H1 (cell line): ENCODE measurements at regions not wholly inside any gene's neighbourhood (a gene's known extent, or its start where the extent isn't known, plus 50 kb on each side); places are given as distances from the start of the nearest gene placed in this dataset.

Experiments
- CTCF ChIA-PET: fragments of 300-600 bp; sonication (Branson Sonifier 250); formaldehyde crosslinking; loops from one replicate; lab custom pipeline; 2021; ENCODE audit not compliant: partially characterized antibody; lab: Charles Lee
- POLR2A ChIA-PET: fragments of 300-600 bp; sonication (Branson Sonifier 250); formaldehyde crosslinking; loops from one replicate; lab custom pipeline; 2021; ENCODE audit warnings: inconsistent platforms; ENCODE audit not compliant: partially characterized antibody; lab: Charles Lee
- DNase-seq, 2 experiments: peaks; one replicate each; pipeline versions ENCODE4 v3.0.0 to v3.0.0-alpha.2; 2010 to 2022; ENCODE audit warnings: low spot score in 2 of 2, low read depth in 1 of 2, mixed read lengths in 1 of 2
- FAIRE-seq: peaks from 2 replicates; lab custom pipeline; 2011; peaks lifted over from hg19 to GRCh38; lab: Jason Lieb, UNC
- H2AFZ ChIP-seq: 2 replicates; pipeline ENCODE4 v1.8.1; 2012; ENCODE audit warnings: low read length, inconsistent platforms
- H2AK5ac ChIP-seq: 2 replicates; pipeline ENCODE4 v1.6.1; 2013; ENCODE audit warnings: low read depth, low read length
- H2BK120ac ChIP-seq: replicated peaks from 2 replicates; pipeline ENCODE3; 2013; ENCODE audit warnings: low read depth, low read length, inconsistent platforms
- H2BK12ac ChIP-seq: 2 replicates; pipeline ENCODE4 v1.6.1; 2013; ENCODE audit warnings: low read depth, low read length
- H2BK15ac ChIP-seq: 2 replicates; pipeline ENCODE4 v1.6.1; 2013; ENCODE audit warnings: low read length
- H2BK20ac ChIP-seq: 2 replicates; pipeline ENCODE4 v1.6.1; 2013; ENCODE audit warnings: low read length
- H2BK5ac ChIP-seq: 2 replicates; pipeline ENCODE4 v1.6.1; 2013; ENCODE audit warnings: low read depth, low read length
- H3K14ac ChIP-seq: 2 replicates; pipeline ENCODE4 v1.6.1; 2013; ENCODE audit warnings: inconsistent platforms; ENCODE audit not compliant: insufficient read length
- H3K18ac ChIP-seq: 2 replicates; pipeline ENCODE4 v1.6.1; 2013; ENCODE audit warnings: low read length; ENCODE audit errors: extremely low read depth
- H3K23ac ChIP-seq: 2 replicates; pipeline ENCODE4 v1.6.1; 2013; ENCODE audit warnings: inconsistent platforms; ENCODE audit not compliant: insufficient read length
- H3K23me2 ChIP-seq: 2 replicates; pipeline ENCODE4 v1.6.1; 2013; ENCODE audit warnings: low read depth, low read length
- H3K27ac ChIP-seq: 2 replicates; pipeline ENCODE4 v1.6.1; 2011; ENCODE audit warnings: low read depth, low read length, inconsistent platforms
- H3K27me3 ChIP-seq, 4 experiments: replicated peaks in 1 of 4; 1 replicate in 1 of 4; 2 replicates in 3 of 4; pipeline versions ENCODE4 v1.6.1 to v1.8.1; 2011 to 2013; ENCODE audit warnings: low read length in 3 of 4, mild to moderate bottlenecking in 3 of 4, inconsistent platforms in 2 of 4, mixed read lengths in 2 of 4, moderate library complexity in 1 of 4; ENCODE audit not compliant: control insufficient read depth in 3 of 4, insufficient read depth in 3 of 4; ENCODE audit errors: extremely low read depth in 1 of 4
- H3K36me3 ChIP-seq, 4 experiments: 2 replicates each; pipeline versions ENCODE4 v1.6.1 to v1.8.1; 2011 to 2013; ENCODE audit warnings: mild to moderate bottlenecking in 4 of 4, low read length in 3 of 4, moderate library complexity in 2 of 4, control low read depth in 1 of 4, inconsistent platforms in 1 of 4; ENCODE audit not compliant: insufficient read depth in 4 of 4, control insufficient read depth in 2 of 4
- H3K4ac ChIP-seq: replicated peaks from 2 replicates; pipeline ENCODE3; 2013; ENCODE audit warnings: low read length, low read depth, mixed read lengths, inconsistent platforms; ENCODE audit not compliant: insufficient read length
- H3K4me1 ChIP-seq, 4 experiments: replicated peaks in 1 of 4; 1 replicate in 1 of 4; 2 replicates in 3 of 4; pipeline versions ENCODE4 v1.6.1 to v1.8.1; 2011 to 2013; ENCODE audit warnings: low read length in 3 of 4, inconsistent platforms in 2 of 4, mixed read lengths in 1 of 4; ENCODE audit not compliant: insufficient read depth in 4 of 4, control insufficient read depth in 3 of 4
- H3K4me2 ChIP-seq, 2 experiments: 2 replicates each; pipeline versions ENCODE4 v1.6.1 to v1.8.1; 2011 to 2013; ENCODE audit warnings: low read depth in 2 of 2, low read length in 2 of 2, control low read depth in 1 of 2, inconsistent platforms in 1 of 2, mild to moderate bottlenecking in 1 of 2; ENCODE audit not compliant: insufficient read depth in 1 of 2
- H3K4me3 ChIP-seq, 4 experiments: fragments of 200-600, 300-600 bp in 1 of 4; sonication (generic), shearing (Covaris generic), sonication (Bioruptor Twin) in 1 of 4; 2 replicates each; pipeline versions ENCODE4 v1.5.1 to v1.8.1; 2011 to 2016; ENCODE audit warnings: low read length in 4 of 4, low read depth in 3 of 4, control low read depth in 2 of 4, inconsistent platforms in 2 of 4, mild to moderate bottlenecking in 2 of 4, mixed read lengths in 1 of 4, moderate library complexity in 1 of 4; ENCODE audit not compliant: insufficient read depth in 2 of 4; ENCODE audit errors: extremely low read depth in 1 of 4
- H3K56ac ChIP-seq: replicated peaks from 2 replicates; pipeline ENCODE3; 2013; ENCODE audit warnings: low read depth, mild to moderate bottlenecking, mixed read lengths, low read length, inconsistent platforms; ENCODE audit not compliant: insufficient read length
- H3K79me1 ChIP-seq: 2 replicates; pipeline ENCODE4 v1.6.1; 2013; ENCODE audit warnings: low read depth, low read length, control low read depth
- H3K79me2 ChIP-seq, 2 experiments: 2 replicates each; pipeline versions ENCODE4 v1.6.1 to v1.8.1; 2012 to 2013; ENCODE audit warnings: low read length in 2 of 2, mild to moderate bottlenecking in 2 of 2, inconsistent platforms in 1 of 2; ENCODE audit not compliant: insufficient read depth in 2 of 2, control insufficient read depth in 1 of 2
- H3K9ac ChIP-seq, 4 experiments: replicated peaks in 1 of 4; 1 replicate in 1 of 4; 2 replicates in 3 of 4; pipeline versions ENCODE4 v1.6.1 to v1.8.1; 2011 to 2013; ENCODE audit warnings: low read depth in 3 of 4, low read length in 3 of 4, control low read depth in 2 of 4, mild to moderate bottlenecking in 2 of 4, moderate library complexity in 2 of 4, inconsistent platforms in 1 of 4; ENCODE audit errors: extremely low read depth in 1 of 4
- H3K9me3 ChIP-seq, 2 experiments: 2 replicates each; pipeline versions ENCODE4 v1.6.1 to v1.8.1; 2012 to 2013; ENCODE audit warnings: mild to moderate bottlenecking in 2 of 2, moderate library complexity in 2 of 2, control low read depth in 1 of 2, inconsistent platforms in 1 of 2, low read depth in 1 of 2, low read length in 1 of 2, mixed read lengths in 1 of 2; ENCODE audit not compliant: insufficient read depth in 2 of 2
- H4K20me1 ChIP-seq, 2 experiments: replicated peaks in 1 of 2; 2 replicates each; pipeline versions ENCODE3 to v1.8.1; 2011 to 2013; ENCODE audit warnings: inconsistent platforms in 2 of 2, low read length in 2 of 2, mild to moderate bottlenecking in 1 of 2; ENCODE audit not compliant: insufficient read depth in 2 of 2, control insufficient read depth in 1 of 2
- H4K5ac ChIP-seq: 2 replicates; pipeline ENCODE4 v1.6.1; 2013; ENCODE audit warnings: low read length, low read depth, mixed read lengths, inconsistent platforms; ENCODE audit not compliant: insufficient read length
- H4K8ac ChIP-seq: 2 replicates; pipeline ENCODE4 v1.8.0; 2013; ENCODE audit warnings: mild to moderate bottlenecking, moderate library complexity, low read length, inconsistent platforms; ENCODE audit not compliant: insufficient read depth; ENCODE audit errors: extremely low read depth
- H4K91ac ChIP-seq: replicated peaks from 2 replicates; pipeline ENCODE3; 2013; ENCODE audit warnings: low read length, mixed read lengths, inconsistent platforms; ENCODE audit not compliant: insufficient read length
- HDAC6 ChIP-seq: IDR thresholded peaks from one replicate; pipeline ENCODE4 v1.7.1; 2012; ENCODE audit warnings: low read depth, mild to moderate bottlenecking, inconsistent platforms, low read length, moderate library complexity
- WGBS, 2 experiments: shearing (Covaris generic) in 1 of 2; methylation state at CpG; one replicate each; pipeline versions ENCODE4 v1.1.6 to v1.1.7; 2013 to 2015; ENCODE audit warnings: low lambda C conversion rate in 2 of 2, mixed read lengths in 2 of 2, inconsistent platforms in 1 of 2, low coverage in 1 of 2, missing lambda C conversion rate in 1 of 2; ENCODE audit not compliant: insufficient replicate concordance in 2 of 2, insufficient coverage in 1 of 2, insufficient read length in 1 of 2; ENCODE audit errors: extremely low coverage in 1 of 2, missing lambda C conversion rate in 1 of 2; 5-methylcytosine and 5-hydroxymethylcytosine counted together
- TF ChIP-seq, protein P1 (sequence below): IDR thresholded peaks from 2 replicates; pipeline ENCODE4 v1.6.1; 2012; ENCODE audit warnings: inconsistent platforms

GRCh38 chrX:149121206-149121920 is 383.7 kb downstream of the IDS start:
- H2BK15ac ChIP-seq: no peak overlapping the region
- no peak overlapping the region for H3K14ac ChIP-seq
- no peaks in the 10 kb centered on the region for H3K23me2 ChIP-seq
- H3K79me1 ChIP-seq: no peaks in the 10 kb centered on the region
- H3K79me2 ChIP-seq: no peaks in the 10 kb centered on the region
- no peak overlapping the region for H3K27ac ChIP-seq
- CTCF ChIA-PET: interaction anchor here (0.6 kb wide), 1 partner anchor 350 kb away, joined by 3 read pairs; no protein-coding TSS in a partner anchor
- TF ChIP-seq, protein P1, sequence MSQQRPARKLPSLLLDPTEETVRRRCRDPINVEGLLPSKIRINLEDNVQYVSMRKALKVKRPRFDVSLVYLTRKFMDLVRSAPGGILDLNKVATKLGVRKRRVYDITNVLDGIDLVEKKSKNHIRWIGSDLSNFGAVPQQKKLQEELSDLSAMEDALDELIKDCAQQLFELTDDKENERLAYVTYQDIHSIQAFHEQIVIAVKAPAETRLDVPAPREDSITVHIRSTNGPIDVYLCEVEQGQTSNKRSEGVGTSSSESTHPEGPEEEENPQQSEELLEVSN: peak; percentile 26; the same call in 1 of the 2 replicates
- TF ChIP-seq HDAC6: no peak
- no peak overlapping the region for H2AK5ac ChIP-seq
- no peaks in the 10 kb centered on the region for H3K9me3 ChIP-seq
- no peaks in the 10 kb centered on the region for H3K27me3 ChIP-seq
- H2AFZ ChIP-seq: no peak overlapping the region
- no peak for FAIRE-seq
- no peak overlapping the region for H4K5ac ChIP-seq
- H3K4me2 ChIP-seq: no peak overlapping the region; a peak in 1 of 4 replicates
- no peak overlapping the region for H3K4ac ChIP-seq
- no peak overlapping the region for H3K9ac ChIP-seq
- no peak overlapping the region for H3K56ac ChIP-seq
- H3K18ac ChIP-seq: no peak overlapping the region
- no peak for DNase-seq
- WGBS, 2 experiments: 78% methylated on average over 5 of the region's 7 CpGs; no CpG with 5 or more reads in 1 of the 2 experiments
- H3K4me3 ChIP-seq: no peak overlapping the region
- no peak overlapping the region for H2BK5ac ChIP-seq
- H4K91ac ChIP-seq: no peak overlapping the region
- H3K36me3 ChIP-seq: no peaks in the 10 kb centered on the region
- H3K4me1 ChIP-seq: 0 out of 7 replicates have a peak, but pooled peaks cover 0 to 5% (median 2%) of the 10 kb centered on the region in 4 experiments
- no peak overlapping the region for H2BK12ac ChIP-seq
- no peak overlapping the region for H4K8ac ChIP-seq
- H2BK120ac ChIP-seq: no peak overlapping the region
- POLR2A ChIA-PET: no interaction called here
- H3K23ac ChIP-seq: no peak overlapping the region
- no peak overlapping the region for H2BK20ac ChIP-seq
- H4K20me1 ChIP-seq: no peaks in the 10 kb centered on the region
